ENCODE measurements at regions not wholly inside any gene's neighbourhood (a gene's known extent, or its start where the extent isn't known, plus 50 kb on each side); places are given as distances from the start of the nearest gene placed in this dataset.
"Not testable (repeated sequence)": the region's sequence is repeated elsewhere in the genome, so short reads cannot be mapped to it uniquely, and the experiment has no call there.

DNA sequence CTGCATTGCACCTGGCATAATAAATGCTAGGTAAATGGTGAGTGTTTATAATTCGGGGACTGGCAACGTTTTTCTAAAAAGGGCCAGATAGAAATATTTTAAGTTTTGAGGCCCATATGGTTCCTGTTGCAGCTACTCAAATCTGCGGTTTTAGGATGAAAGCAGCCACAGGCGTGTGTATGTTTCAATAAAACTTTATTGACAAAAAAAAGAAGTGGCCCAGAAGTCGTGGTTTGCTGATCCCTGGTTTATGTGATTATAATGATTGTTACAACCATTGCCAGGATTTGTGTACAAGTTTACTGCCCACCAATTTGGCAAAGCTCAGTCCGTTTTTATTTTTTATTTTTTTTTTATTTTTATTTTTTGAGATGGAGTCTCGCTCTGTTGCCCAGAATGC lies 536.1 kb downstream of the XYLT1 start:
- intact Hi-C loops (cut with DNase I): no loop called here
- ATAC-seq: no peak
- no peaks in the 10 kb centered on the region for H3K36me3 ChIP-seq

DNA sequence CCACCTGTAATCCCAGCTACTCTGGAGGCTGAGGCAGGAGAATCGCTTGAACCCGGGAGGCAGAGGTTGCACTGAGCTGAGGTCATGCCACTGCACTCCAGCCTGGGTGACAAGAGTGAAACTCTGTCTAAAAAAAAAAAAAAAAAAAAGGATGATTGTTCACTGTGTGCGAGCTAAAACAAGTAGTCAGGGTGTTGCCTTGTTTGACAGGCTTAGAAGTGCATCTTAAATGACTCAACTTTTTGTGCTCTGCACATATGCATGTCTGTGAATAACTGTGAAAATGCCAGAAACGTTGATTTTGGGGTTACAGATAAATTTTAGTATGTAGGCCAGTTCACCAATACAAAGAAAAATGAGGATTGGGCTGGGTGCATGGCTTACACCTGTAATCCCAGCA lies 534.9 kb downstream of the XYLT1 start:
- DNase-seq; intact Hi-C loops (cut with DNase I); H3K27ac ChIP-seq; H3K36me3 ChIP-seq; H3K4me3 ChIP-seq; H3K4me1 ChIP-seq; H3K9me3 ChIP-seq; ATAC-seq: not testable (repeated sequence)
- peaks cover 0 to 48% of the 10 kb centered on the region in 2 donors for H3K27me3 ChIP-seq

More for the DNA sequence above, 536.1 kb downstream of the XYLT1 start:
- Histone ChIP-seq H3K4me1 (no peaks in the 10 kb centered on the region), H3K27me3 (peaks cover 0 to 40% of the 10 kb centered on the region in 2 donors), H3K9me3 (no peaks in the 10 kb centered on the region), H3K27ac (no peak overlapping the region), H3K4me3 (no peak overlapping the region)
- DNase-seq: no peak
- no peak for TF ChIP-seq CTCF (IDR thresholded peaks at IDR 0.05)

DNA sequence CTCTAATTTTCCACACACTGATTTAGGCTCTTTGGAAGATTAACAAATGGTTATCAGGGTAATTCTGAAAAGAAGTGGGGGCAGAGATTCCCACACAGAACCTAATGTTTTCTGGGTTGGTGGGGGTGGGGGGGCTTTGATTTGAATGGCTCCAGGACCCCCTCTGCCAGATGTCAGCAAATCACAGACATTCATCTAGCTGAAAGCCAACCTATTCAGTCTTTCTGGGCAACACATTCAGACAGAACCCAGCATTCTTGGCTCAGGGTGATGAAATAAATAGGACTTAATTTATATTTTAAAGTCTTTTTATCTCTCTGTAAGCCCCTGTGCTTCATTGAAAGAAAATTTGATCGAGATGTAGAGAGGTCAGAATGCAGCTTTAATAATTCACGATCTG lies 533.2 kb downstream of the XYLT1 start:
- H3K27ac ChIP-seq: no peak overlapping the region
- H3K27me3 ChIP-seq: peaks cover 0 to 51% of the 10 kb centered on the region in 2 donors
- H3K4me3 ChIP-seq: no peak overlapping the region
- H3K36me3 ChIP-seq: no peaks in the 10 kb centered on the region
- no peaks in the 10 kb centered on the region for H3K4me1 ChIP-seq
- no peaks in the 10 kb centered on the region for H3K9me3 ChIP-seq
- no peak for ATAC-seq
- intact Hi-C loops (cut with DNase I): no loop called here
- no peak for TF ChIP-seq CTCF (IDR thresholded peaks at IDR 0.05)
- no peak for DNase-seq

DNA sequence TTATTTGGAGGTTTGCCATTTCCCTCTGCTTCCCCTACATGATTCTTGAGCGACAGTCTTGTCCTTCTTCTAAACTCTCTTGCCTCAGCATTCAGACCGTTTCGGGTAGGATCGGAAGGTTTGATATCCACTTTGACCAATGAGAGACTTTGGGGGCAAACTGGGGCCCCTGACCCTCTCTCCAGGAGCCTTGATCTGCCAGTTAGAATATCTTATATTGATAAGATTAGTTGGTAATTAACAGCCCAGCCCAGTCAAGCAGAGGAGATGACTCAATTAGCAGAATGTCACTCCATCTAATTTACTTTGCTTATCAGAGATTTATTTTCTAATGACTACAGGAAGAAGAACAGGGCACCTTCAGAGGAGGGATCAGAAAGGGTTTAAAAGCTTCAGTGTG lies 532.8 kb downstream of the XYLT1 start:
- no peaks in the 10 kb centered on the region for H3K36me3 ChIP-seq
- no peak for TF ChIP-seq CTCF (IDR thresholded peaks at IDR 0.05)
- DNase-seq: no peak
- no peaks in the 10 kb centered on the region for H3K9me3 ChIP-seq
- H3K4me1 ChIP-seq: no peaks in the 10 kb centered on the region
- peaks cover 0 to 51% of the 10 kb centered on the region in 2 donors for H3K27me3 ChIP-seq
- no peak for ATAC-seq
- no peak overlapping the region for H3K4me3 ChIP-seq
- intact Hi-C loops (cut with DNase I): no loop called here
- H3K27ac ChIP-seq: no peak overlapping the region

GRCh38 chr16:16938980-16939379 lies 531.8 kb downstream of the XYLT1 start:
- TF ChIP-seq CTCF (IDR thresholded peaks at IDR 0.05): no peak
- Histone ChIP-seq H3K27ac (no peak overlapping the region), H3K36me3 (no peaks in the 10 kb centered on the region), H3K9me3 (no peaks in the 10 kb centered on the region), H3K4me3 (no peak overlapping the region), H3K27me3 (peaks cover 0 to 51% of the 10 kb centered on the region in 2 donors), H3K4me1 (no peaks in the 10 kb centered on the region)
- DNase-seq (no peak), ATAC-seq (no peak)
- intact Hi-C loops (cut with DNase I): no loop called here

DNA sequence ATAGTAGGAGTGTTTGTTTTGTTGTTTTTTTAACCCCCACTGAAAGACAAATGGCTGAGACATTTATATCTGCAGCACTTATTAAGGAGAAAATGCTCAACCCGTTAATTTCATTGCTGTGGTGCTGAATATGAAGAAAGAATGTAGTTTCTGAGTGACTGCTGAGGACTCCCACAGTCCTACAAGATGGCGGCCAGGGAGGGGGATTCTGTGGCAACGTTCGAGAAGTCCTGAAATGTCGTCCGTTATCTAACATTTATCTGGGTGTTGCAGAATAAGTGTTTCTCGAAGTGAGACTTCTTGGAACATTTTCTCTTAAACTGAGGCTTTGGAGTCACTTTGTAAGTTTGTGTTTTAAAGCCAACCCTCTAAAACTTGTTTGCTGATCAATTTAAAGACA lies 530.4 kb downstream of the XYLT1 start:
- no peak overlapping the region for H3K27ac ChIP-seq
- no peaks in the 10 kb centered on the region for H3K36me3 ChIP-seq
- TF ChIP-seq CTCF (IDR thresholded peaks at IDR 0.05): no peak
- H3K9me3 ChIP-seq: no peaks in the 10 kb centered on the region
- H3K4me3 ChIP-seq: no peak overlapping the region
- intact Hi-C loops (cut with DNase I): no loop called here
- H3K4me1 ChIP-seq: no peaks in the 10 kb centered on the region
- no peak for ATAC-seq
- peaks cover 0 to 51% of the 10 kb centered on the region in 2 donors for H3K27me3 ChIP-seq
- DNase-seq: no peak

DNA sequence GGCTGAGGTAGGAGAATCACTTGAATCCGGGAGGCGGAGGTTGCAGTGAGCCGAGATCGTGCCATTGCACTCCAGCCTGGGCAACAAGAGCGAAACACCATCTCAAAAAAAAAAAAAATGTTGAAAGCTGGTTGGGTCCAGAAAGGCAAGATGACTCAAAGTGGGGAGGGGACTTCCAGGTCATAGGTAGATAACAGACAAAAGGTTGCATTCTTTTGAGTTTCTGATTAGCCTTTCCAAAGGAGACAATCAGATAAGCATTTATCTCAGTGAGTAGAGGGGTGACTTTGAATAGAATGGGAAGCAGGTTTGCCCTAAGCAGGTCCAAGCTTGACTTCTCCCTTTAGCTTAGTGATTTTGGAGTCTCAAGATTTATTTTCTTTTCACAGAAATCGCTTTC lies 527.9 kb downstream of the XYLT1 start:
- H3K27me3 ChIP-seq: peaks cover 0 to 29% of the 10 kb centered on the region in 2 donors
- H3K27ac ChIP-seq; DNase-seq; H3K4me1 ChIP-seq; intact Hi-C loops (cut with DNase I); H3K4me3 ChIP-seq; H3K9me3 ChIP-seq; H3K36me3 ChIP-seq; ATAC-seq: not testable (repeated sequence)
